Stimulated activated naive CD8-positive, alpha-beta T cell treated with anti-CD3 and anti-CD28 coated beads, Interleukin-15, Interleukin-2, amounts not matched to agents 100 U/mL and 50 U/mL, for 24 hours (primary cell): ENCODE measurements at regions not wholly inside any gene's neighbourhood (a gene's known extent, or its start where the extent isn't known, plus 50 kb on each side); places are given as distances from the start of the nearest gene placed in this dataset.
"Not testable (repeated sequence)": the region's sequence is repeated elsewhere in the genome, so short reads cannot be mapped to it uniquely, and the experiment has no call there.

Source experiments
- ATAC-seq: fragments of 150-1000 bp; cut with Tn5 transposase; one replicate; pipeline ENCODE4 v1.10.0; 2021
- DNase-seq: peaks from one replicate; pipeline ENCODE4 v3.0.0; 2021

DNA sequence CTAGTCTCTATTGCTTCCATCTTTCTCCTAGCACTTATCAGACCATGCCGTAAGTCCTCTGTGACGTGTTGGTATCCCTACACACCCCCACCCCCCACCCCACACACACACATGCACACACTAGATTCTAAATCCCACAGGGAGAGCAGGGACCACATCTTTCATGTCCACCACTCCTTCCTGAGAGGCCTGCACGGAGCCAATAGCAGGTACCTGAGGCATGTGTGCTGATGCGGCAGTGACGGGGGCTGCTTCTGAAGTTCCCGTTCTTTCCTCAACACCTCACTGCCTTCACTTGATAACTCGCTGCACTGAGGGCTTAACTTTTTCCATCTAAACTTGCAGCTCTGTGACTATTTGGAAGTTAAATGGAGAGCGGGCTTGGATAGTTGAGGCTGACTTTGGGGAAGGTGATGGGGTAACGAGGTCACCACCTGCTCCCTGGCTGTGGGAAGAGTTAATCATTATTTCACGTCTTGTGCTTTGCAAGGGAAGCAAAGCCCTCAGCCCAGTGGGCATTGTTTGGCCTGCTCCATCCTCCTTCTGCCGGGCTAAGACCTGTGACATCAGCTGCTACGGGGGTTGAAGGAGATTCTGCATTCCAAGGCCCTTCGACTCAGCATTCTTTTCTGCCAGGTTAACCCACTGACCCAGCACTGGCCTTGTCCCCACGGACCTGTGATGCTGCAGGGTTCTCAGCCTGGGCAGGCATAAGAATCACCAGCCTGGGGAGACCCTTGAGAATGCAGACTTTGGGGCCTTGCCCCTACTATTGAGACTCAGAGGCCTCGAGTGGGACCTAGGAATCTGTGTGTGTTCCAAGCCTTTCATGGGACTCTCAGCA, 187.8 kb downstream of the ANKRD60 start:
- ATAC-seq (no peak), DNase-seq (no peak)

DNA sequence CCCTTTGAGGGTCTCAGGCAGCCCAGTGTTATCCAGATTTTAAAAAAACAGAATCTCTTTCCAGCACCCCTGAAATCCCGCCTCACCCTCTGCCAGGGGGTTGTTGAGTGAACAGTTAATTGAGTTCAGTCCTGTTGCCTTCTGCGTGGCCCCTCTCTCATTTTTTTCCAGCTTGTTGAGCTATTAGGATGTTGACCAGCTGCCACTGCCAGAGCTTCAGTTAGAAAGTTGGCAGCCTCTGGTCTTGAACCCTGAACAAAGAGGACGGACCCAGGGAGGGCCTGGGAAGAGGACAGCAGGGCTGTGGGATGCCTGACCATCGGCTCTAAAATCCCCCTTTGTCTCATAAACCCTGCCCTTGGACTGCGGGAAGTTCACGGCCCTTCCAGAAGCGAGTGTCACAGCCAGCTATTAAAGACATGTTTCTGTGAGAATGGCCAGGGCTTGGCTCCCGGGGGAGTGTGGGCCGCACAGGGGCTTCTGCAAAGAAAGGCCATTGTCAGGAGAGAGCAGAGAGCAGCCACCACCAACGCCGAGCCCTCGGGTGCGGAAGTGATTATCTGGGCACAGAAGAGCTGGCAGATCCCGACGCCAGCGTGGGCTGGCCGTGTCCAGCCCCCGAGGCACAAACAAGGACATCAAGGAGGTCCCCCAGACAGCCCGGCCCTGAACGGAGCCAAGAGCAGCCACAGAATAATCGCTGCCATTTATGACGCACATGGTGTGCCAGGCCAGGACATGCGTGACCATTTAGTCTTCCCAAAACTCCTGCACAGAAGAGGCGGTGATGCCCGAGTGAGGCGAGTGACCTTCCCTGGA, 189.0 kb downstream of the ANKRD60 start:
- ATAC-seq: no peak
- no peak for DNase-seq

DNA sequence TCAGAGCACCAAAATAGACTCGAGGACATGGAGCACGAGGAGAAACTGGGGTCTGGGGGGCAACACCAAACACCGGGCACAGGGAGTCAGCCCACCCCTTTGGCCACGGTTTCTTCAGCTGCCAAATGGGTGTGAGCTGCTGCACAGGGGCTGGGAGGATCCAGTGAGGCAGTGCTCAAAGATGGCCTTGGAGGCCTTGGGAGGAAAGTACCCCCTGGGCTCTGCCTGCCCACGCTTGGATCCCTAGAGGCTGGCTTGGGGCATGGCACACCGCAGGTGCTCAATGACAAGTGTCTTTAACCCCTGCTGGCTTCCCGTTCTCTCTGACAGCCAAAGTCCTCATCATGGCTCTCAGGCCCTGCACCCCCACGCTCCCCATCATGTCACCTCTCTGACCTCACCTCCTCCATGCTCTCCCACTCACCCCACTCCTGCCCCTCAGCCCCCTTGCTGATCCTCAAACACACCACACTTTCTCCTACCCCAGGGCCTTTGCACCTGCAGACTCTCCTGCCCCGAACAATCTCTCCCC, 190.3 kb downstream of the ANKRD60 start:
- ATAC-seq (no peak), DNase-seq (no peak)

DNA sequence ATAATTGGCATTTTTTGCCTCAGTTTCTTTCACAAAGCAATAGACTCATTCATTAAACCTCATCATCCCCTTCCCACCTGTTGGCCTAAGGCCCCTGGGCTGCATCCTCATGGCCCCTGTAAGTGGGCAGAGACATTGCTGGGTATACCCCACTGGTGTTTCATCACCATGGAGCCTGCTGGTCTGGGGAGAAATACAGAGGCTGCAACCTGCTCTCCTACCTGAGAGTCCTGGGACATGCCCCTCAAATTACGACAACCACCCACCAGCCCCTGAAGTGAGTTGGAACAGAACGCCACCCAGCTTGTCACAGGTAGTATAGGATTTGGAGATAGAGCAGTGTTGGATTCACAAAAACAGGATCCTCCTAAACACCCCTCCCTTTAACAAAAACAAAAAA, 190.8 kb downstream of the ANKRD60 start:
- DNase-seq (no peak), ATAC-seq (no peak)

DNA sequence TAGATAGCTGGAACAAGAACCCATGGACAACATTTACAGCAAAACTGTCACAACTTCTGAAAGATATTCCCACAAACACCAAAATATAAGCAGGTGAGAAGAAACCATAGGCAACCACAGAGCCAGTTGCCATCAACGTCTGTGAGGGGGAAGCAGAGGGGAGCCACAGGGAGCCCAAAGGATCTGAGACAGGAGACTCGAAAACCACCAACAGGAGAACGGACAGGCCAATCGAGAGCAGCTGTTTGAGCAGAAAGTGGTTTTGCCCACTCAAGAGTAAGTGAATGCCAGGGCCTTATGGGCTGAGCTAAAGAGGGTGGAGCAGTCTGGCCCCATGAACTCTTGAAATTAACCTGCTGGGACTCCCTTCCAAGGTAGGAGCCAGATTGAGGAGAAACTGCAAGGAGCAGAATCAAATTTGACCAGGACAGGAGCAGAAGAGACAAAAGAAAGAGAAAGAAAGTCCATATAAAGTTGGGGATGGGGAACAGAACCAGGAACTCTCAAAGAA, 195.4 kb downstream of the ANKRD60 start:
- ATAC-seq (no peak), DNase-seq (no peak)

DNA sequence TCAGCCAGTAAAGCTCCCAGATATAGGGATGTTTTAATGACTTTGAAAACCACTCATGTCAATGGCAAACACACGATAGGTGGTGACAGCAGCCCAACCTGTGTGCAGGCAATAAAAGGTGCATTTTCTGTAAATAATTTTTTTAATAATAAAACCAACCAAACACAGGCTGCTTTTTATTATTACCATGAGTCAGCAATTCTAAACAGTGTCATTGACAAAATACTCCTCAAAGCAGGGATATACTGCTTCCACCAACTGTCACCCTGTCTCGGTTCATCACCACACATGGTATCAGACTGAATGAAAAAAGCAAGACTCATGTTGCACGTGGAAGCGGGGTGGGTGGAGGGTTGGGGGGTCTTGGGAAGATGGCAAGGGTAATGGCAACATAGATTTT, 195.9 kb downstream of the ANKRD60 start:
- no peak for DNase-seq
- ATAC-seq: no peak

DNA sequence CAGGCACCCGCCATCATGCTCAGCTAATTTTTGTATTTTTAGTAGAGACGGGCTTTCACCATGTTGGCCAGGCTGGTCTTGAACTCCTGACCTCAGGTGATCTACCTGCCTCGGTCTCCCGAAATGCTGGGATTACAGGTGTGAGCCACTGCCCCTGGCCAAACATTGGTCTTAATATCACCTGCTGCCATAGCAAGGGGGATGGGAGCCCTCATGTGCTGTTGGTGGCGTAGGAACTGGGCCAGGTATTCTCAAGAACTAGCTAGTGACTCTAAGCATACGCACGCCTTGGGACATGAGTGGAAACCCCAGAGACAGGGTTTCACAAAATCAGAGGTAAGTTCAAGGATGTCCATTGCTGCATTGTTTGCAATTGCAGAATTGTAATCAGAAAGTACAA, 197.1 kb downstream of the ANKRD60 start:
- DNase-seq, ATAC-seq: not testable (repeated sequence)

DNA sequence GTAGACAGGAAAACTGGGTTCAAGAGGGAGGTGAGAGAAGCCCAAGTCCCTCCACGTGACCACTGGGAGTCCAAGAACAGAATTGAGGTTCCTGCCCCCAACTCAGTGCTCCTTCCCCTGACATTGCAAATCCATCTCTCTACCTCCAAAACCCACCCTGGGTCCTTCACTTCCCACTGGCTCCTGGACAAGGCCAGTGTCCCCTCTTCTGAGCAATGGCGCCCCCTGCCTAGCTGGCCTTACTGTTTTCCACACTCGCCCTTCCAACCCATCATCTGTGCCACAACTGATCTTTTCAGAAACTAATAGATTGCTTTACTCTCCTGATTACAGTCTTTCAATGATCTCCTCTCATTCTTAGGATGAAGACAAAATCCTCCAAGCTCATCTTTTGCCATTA, 200.3 kb downstream of the ANKRD60 start:
- ATAC-seq (no peak), DNase-seq (peak; percentile 37)

DNA sequence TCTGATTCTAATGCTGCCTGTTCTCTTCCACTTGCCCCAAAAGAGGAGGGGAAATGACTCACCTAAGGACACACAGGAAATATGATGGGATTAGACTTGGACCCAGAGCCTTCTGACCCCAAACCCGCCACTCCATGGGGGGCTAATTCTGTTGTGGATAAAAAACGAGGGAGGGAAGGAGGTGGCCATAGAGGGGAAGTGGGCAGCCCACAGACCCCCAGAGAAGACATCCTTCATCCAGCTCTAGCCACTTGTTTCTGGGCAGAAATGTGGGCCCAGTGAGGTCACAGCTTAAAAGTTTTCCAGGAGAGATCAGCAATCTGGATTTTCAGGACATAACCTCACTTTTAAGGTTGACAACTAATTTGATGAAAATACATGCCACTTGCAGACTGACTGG, 202.1 kb downstream of the ANKRD60 start:
- DNase-seq (no peak), ATAC-seq (no peak)

DNA sequence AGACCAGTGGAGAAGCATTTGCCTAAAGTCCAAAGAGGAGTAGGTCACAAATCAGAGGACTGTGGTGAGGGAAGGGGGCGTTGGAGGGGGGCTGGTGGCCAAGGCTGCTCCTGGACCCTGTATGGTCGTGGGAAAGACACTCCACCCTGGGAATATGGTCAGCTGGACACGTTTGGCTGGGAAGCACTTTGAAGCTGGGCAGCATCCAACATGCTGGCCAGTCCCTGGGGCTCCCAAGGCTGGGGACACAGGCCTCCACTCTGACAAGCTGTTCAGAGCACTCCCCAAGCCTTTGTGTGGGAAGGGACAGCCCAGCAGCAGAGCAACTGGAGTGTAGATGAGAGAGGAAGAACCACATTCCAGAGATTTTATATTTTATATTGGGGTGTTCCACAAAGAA, 203.2 kb downstream of the ANKRD60 start:
- DNase-seq (no peak), ATAC-seq (no peak)

DNA sequence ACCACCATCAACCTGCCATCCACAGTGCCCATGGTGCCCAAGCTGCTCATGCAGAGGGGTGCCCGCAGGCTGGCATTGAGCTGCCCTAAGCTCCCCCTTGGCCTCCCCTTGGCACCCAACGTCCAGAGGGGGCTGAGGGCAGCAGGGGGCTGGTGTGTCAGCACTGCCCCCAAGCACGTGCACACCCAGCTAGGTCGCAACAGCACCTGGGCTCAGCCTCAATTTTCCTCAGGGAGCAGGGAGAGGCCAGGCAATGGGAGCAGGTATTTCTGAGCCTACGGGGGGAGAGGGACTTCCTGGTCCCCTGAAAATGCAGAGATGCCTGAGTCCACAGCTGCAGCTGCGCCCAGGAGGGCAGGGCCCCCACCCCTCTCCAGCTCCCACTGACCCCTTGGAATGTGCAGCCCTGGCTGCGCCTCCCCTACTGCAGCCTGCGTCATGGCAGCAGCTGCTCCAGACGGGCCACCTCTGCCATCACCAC, 204.2 kb downstream of the ANKRD60 start:
- ATAC-seq: no peak
- no peak for DNase-seq

DNA sequence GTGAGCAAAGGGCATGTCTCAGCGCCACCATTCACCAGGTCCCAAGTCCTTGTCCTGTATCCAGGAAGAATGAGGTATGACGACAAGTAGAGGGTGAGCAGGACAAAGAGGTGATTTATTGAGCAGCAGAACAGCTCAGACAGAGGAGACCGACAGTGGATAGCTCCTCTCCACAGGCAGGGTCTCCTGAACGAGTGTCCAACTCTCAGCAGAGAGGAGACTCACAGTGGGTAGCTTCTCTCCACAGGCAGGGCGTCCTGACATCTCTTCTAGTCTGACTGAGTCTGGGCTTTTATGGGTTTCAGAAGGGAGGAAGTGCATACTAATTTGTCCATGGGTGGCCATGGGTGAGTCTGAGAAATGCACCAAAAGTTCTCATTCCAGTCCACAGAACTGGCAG, 204.7 kb downstream of the ANKRD60 start:
- DNase-seq (no peak), ATAC-seq (peak; percentile 7)

DNA sequence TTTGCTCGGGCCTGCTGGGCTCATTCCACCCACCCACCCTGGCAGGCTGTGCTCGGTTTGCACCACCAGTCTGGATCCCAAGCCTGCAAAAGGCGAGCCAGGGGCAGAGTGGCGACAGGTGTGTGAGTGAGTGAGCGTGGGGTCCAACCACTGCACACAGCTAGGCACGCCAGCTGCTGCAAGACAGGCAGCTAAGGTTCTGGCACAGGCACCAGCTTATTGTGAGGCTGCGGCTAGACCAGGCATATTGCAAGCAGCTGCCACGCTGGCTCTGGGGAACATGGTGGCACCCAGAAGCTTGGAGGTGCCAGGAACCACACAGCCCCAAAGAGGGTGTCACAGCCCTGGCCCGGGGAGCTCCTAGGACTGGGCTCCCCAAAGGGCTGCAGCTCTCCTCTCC, 205.1 kb downstream of the ANKRD60 start:
- ATAC-seq: no peak
- DNase-seq: no peak

DNA sequence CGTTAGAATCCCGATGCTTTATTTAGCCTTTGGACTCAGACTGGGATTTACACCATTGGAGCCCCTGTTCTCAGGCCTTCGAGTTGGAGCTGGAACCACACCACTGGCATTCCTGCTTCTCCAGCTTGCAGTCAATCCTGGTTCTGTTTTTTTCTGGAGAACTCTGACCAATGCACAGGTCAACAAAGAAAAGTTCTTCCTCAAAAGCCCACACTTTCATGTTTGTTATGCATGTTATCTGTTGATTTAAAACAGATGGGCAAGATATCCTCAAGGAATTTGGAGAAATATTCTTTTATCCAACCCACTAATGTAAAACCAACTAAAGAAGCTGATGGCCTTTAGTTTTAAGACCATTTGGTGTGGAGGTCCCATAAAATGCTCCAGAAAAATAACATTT, 205.7 kb downstream of the ANKRD60 start:
- ATAC-seq (no peak), DNase-seq (no peak)

DNA sequence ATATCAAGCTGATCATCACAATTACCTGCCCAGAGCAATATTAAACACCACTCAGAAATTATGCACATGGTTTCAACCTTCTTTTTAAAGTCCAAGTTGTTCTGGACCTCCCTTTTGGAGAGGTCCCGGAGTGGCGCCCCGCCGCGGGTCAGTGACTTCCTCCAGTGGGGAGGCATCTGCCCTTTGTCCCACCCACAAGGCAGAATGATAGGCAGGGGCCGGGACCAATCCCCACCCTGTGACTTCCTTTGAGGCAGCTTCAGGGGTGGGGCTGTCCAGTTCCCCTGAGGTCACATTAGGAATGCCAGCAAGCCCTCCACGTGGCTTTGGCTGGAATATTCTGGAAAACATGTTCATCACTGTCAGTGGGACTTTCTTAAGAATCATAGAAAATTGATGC, 207.0 kb downstream of the ANKRD60 start:
- no peak for ATAC-seq

DNA sequence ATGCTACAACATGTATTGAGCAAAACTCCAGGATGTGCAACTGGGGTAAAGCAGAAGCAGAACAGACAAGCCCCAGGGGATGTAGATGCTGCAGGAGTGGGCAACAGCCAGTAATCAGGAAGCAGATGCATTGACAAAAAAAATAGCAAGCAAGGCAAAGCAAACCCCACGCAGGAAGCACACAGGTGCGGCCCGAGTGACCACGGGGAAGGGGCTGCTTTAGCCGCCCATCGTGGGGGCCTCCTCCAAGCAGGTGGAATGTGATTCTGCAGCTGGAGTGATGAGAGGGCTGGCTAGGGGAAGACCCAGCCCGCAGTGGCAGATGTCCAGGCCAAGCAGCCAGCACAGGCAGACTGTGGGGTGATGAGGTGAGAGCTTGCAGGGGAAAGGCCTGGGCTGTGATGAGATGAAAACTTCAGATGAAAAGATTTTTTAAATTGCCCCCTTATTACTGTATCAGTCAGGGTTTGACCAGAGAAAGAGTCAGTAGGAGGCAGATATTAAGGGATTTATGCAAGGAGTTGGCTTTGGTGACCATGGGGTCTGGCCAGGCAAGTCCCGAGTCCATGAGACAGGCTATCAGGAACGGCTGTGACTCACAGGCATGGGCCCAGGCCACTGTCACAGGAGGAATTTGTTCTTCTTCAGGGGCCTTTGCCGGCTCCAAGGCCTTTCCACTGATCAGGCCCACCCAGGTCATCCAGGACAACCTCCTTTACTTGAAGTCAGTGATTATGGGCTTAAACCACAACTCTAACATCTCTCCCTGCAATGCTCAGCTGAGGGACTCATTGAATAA, 207.6 kb downstream of the ANKRD60 start:
- DNase-seq (no peak), ATAC-seq (no peak)

More for the DNA sequence above, 207.0 kb downstream of the ANKRD60 start:
- no peak for DNase-seq

DNA sequence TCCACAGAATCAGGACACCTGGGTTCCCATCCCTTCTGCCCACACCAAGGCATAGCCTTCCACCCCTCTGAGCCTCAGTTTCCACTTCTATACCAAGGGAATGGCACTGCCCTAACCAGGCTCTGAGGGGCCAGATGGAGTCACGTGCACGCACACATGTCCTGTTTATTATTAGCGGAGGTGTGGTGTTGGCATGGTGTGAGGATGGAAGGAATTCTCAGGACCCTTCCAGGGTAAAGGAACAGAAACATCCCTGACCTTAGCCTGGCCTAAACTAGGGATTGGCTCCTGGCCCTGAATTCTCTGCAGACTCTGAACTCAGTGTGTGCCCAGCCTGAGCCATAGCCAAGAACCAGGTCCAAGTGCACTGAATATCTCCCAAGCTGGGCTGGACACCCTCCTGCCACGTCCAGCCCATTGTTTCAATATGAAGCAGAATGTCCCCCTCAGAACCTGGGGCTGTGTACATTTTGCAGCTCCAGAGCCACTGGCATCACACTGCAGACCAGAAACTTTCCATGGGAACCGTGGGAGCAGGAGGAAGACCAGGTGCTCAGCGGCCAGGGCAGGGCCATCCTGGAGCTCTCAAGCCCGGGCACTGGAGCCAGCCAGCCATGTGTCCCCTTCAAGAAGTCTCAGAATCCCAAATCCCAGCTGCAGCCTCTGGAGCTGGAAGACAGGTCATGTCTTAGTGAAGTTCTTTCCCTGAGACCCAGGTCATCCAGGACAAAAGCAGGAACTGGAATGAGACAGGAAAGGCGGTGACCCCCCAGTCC, 208.4 kb downstream of the ANKRD60 start:
- ATAC-seq (no peak), DNase-seq (no peak)

DNA sequence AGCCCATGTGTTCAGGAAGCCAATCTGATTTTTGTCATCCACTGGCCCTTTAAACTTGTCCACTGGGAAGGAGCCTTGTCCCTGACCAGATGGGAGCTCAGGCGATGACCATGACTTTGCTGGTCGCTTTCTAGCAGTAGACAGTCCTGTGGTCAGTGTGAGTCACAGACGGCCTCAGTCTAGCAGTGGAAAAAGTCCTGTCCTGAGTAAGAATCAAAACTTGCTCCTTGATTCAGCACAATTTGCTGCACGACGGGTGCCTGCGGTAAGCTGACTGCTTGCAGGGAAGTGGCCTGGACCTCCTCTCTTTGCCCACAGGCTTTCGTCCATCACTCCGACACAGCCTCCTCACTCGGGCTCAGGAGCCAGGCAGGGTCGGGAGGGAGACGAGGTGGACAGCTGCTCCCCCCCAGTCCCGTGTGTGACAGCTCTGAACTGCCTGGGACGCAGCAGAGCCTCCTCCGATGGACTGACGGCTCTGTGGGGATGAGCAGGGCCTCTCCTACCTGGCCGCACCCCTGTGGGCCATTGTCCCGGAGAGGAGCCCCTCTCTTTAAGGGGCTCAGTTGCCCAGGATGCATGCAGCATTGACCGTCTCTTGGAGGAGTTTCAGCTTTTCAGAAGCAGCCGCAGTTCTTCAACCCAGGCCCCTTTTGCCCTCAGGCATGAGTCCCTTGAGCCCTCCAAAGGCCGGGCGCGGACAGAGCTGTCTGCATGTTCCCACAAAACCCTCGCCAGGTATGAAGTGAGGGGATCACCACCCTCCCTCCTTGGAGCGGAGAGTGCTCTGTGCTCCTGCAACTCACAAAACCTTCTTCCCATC, 209.2 kb downstream of the ANKRD60 start:
- no peak for DNase-seq

DNA sequence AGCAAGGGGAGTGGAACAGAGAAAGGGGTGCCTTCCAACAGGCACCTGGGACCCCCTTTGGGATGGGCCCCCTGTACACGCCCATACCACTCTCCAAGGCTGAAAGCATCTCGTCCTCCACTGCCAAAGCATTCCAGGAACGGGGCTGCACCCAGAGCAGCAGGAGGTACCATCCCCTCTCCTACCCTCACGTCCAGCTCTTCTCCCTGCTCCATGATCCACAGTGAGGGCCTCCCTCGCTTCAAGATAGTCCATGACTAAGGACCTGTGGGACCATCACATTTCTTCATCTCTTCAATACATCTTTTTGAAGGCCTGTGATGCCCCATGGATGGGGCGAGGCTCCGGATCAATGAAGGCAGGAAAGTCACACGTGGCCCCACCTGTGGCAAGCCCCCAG, 209.9 kb downstream of the ANKRD60 start:
- ATAC-seq: no peak
- DNase-seq: no peak

More for the DNA sequence above, 209.2 kb downstream of the ANKRD60 start:
- ATAC-seq: no peak

DNA sequence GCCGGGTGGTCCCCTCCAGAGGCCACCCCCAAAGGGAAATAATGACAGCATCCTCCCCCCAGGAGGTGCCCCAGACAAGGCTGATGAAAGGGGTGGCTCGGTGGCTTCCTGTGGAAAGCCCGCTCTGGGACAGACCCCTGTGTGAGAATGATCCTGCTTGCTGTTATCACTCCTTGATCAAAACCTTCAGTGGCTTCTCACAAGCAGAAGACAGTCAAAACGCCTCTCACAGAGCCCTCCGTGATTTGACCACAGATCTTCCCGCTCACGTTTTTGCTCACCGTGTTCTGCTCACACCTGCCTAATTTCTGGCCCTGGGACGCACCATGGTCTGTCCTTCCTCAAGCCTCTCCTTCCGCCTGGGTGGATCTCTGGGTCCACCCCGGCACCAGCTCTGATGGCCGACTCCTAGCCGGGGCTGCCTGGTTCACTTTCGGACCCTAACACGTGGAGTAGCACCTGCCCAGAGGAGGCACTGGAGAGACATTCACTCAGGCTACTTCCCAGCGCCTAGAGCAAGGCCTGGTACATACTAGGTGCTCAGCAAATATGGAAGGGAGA, 210.4 kb downstream of the ANKRD60 start:
- ATAC-seq: no peak
- peak; percentile 20 for DNase-seq
